GM23338 (cell line): ENCODE measurements at regions not wholly inside any gene's neighbourhood (a gene's known extent, or its start where the extent isn't known, plus 50 kb on each side); places are given as distances from the start of the nearest gene placed in this dataset.

ENCODE experiments used
- CTCF ChIP-seq, 2 experiments: fragments of 200-600 bp in 1 of 2; sonication (generic) in 1 of 2; conservative IDR thresholded peaks; 2 replicates each; pipeline versions ENCODE4 v1.5.1 to v1.6.1; 2016 to 2017; ENCODE audit warnings: antibody characterized with exemption in 2 of 2, low read depth in 2 of 2, mild to moderate bottlenecking in 2 of 2, moderate library complexity in 1 of 2
- EZH2 ChIP-seq: fragments of 200-600 bp; sonication (generic); IDR thresholded peaks from one replicate; pipeline ENCODE4 v1.8.0; 2017; ENCODE audit warnings: antibody characterized with exemption, mild to moderate bottlenecking, low read depth; ENCODE audit not compliant: unreplicated experiment

GRCh38 chr1:30506291-30507015, 216.9 kb downstream of the MATN1 start:
- no peak for TF ChIP-seq EZH2
- no peak for TF ChIP-seq CTCF (conservative IDR thresholded peaks at IDR 0.05; ENCODE audit: low read depth in 2 of 2)
